Activated CD4-positive, alpha-beta memory T cell treated with anti-CD3 and anti-CD28 coated beads, Interleukin-2, amount 10 ng/mL, durations not matched to agents 7 days and 5 days (primary cell): ENCODE measurements at regions not wholly inside any gene's neighbourhood (a gene's known extent, or its start where the extent isn't known, plus 50 kb on each side); places are given as distances from the start of the nearest gene placed in this dataset.
"Not testable (repeated sequence)": the region's sequence is repeated elsewhere in the genome, so short reads cannot be mapped to it uniquely, and the experiment has no call there.

Experiments used
- CTCF ChIA-PET: fragments of 350-600 bp; sonication (Branson Sonifier 250); formaldehyde crosslinking; loops from one replicate; lab custom pipeline; 2021; ENCODE audit warnings: antibody characterized with exemption, inconsistent platforms; lab: Charles Lee
- POLR2A ChIA-PET: fragments of 350-600 bp; sonication (Branson Sonifier 250); formaldehyde crosslinking; loops from one replicate; lab custom pipeline; 2021; ENCODE audit warnings: antibody characterized with exemption; lab: Charles Lee
- DNase-seq: peaks from one replicate; pipeline ENCODE4 v3.0.0-alpha.2; 2020
- H3K27ac Mint-ChIP-seq: one replicate; pipeline ENCODE4 v1.8.0; 2021; ENCODE audit warnings: mild to moderate bottlenecking, mixed read lengths
- H3K27me3 Mint-ChIP-seq: one replicate; pipeline ENCODE4 v1.8.0; 2021; ENCODE audit warnings: mixed read lengths
- H3K36me3 Mint-ChIP-seq: one replicate; pipeline ENCODE4 v1.8.0; 2021; ENCODE audit warnings: low read depth, mixed read lengths
- H3K4me1 Mint-ChIP-seq: one replicate; pipeline ENCODE4 v1.8.0; 2021; ENCODE audit warnings: mixed read lengths
- H3K4me3 Mint-ChIP-seq: one replicate; pipeline ENCODE4 v1.8.0; 2021; ENCODE audit warnings: mild to moderate bottlenecking, mixed read lengths
- H3K9me3 Mint-ChIP-seq: one replicate; pipeline ENCODE4 v1.8.0; 2021; ENCODE audit warnings: mixed read lengths

DNA sequence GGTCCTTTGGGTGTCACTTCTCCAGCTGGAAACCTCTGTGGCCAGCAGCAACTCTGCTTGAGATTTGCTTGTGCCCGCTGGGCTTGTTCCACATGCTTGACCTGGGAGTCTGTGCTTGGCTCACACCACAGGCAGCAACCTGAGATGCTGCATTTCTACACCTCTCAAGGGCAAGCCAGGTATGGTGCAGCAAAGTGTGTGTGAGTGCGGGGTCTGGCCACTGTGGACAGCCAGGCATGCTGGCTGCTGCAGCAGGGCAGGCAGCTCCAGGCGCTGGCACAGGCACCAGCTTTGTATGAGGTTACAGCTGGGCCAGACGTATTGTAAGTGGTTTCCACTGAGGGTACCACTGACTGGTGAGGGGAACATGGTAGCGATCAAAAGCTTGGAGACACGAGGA lies 242.0 kb downstream of the PTGER3 start:
- H3K9me3 Mint-ChIP-seq, result peaks cover 2% of the 10 kb centered on the region
- POLR2A ChIA-PET, result no interaction called here
- no peak overlapping the region for H3K4me3 Mint-ChIP-seq
- H3K4me1 Mint-ChIP-seq, result no peaks in the 10 kb centered on the region
- DNase-seq, result no peak
- H3K27me3 Mint-ChIP-seq, result no peaks in the 10 kb centered on the region
- H3K36me3 Mint-ChIP-seq, result no peaks in the 10 kb centered on the region
- H3K27ac Mint-ChIP-seq, result no peak overlapping the region
- CTCF ChIA-PET, result no interaction called here

- Mint-ChIP-seq H3K27me3 (no peaks in the 10 kb centered on the region), H3K9me3 (peaks cover 2% of the 10 kb centered on the region), H3K27ac (no peak overlapping the region), H3K36me3 (no peaks in the 10 kb centered on the region), H3K4me1 (no peaks in the 10 kb centered on the region), H3K4me3 (no peak overlapping the region)
- POLR2A ChIA-PET, result no interaction called here
- CTCF ChIA-PET, result no interaction called here
- no peak for DNase-seq
Observed at GRCh38 chr1:70807088-70807664, 240.4 kb downstream of the PTGER3 start.

GRCh38 chr1:70809069-70809468 lies 238.5 kb downstream of the PTGER3 start:
- Mint-ChIP-seq H3K4me3 (no peak overlapping the region), H3K36me3 (no peaks in the 10 kb centered on the region), H3K9me3 (peaks cover 6% of the 10 kb centered on the region), H3K27ac (no peak overlapping the region), H3K27me3 (no peaks in the 10 kb centered on the region), H3K4me1 (no peaks in the 10 kb centered on the region)
- ChIA-PET POLR2A (no interaction called here), CTCF (no interaction called here)
- DNase-seq, result no peak

DNA sequence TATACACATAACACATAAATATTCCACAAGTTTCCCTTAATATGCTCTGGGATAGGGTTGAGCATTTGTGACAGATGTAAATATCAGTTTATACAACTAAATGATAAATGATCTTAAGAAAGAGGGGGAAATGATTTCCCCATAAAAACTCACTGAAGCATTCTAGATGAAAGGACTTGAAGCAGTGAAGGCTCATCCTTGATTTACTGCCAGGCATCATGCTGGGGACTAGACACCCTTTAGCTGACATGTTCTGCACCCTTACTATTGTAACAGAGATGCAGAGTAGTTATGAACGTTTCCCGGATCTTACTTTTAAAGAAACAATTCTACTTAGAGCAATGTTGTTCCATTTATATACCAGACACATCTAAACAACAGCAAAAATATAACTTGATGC lies 235.8 kb downstream of the PTGER3 start:
- CTCF ChIA-PET, result no interaction called here
- POLR2A ChIA-PET, result no interaction called here
- peaks cover 4% of the 10 kb centered on the region for H3K9me3 Mint-ChIP-seq
- H3K36me3 Mint-ChIP-seq, result no peaks in the 10 kb centered on the region
- no peaks in the 10 kb centered on the region for H3K27me3 Mint-ChIP-seq
- H3K27ac Mint-ChIP-seq, result no peak overlapping the region
- no peak for DNase-seq
- no peak overlapping the region for H3K4me3 Mint-ChIP-seq
- H3K4me1 Mint-ChIP-seq, result no peaks in the 10 kb centered on the region

- ChIA-PET CTCF (no interaction called here), POLR2A (no interaction called here)
- H3K9me3 Mint-ChIP-seq, result peaks cover 4% of the 10 kb centered on the region
- H3K27ac Mint-ChIP-seq, result no peak overlapping the region
- H3K36me3 Mint-ChIP-seq, result no peaks in the 10 kb centered on the region
- DNase-seq, result no peak
- no peaks in the 10 kb centered on the region for H3K4me1 Mint-ChIP-seq
- no peak overlapping the region for H3K4me3 Mint-ChIP-seq
- no peaks in the 10 kb centered on the region for H3K27me3 Mint-ChIP-seq
Observed at GRCh38 chr1:70812442-70813109, 235.0 kb downstream of the PTGER3 start.

DNA sequence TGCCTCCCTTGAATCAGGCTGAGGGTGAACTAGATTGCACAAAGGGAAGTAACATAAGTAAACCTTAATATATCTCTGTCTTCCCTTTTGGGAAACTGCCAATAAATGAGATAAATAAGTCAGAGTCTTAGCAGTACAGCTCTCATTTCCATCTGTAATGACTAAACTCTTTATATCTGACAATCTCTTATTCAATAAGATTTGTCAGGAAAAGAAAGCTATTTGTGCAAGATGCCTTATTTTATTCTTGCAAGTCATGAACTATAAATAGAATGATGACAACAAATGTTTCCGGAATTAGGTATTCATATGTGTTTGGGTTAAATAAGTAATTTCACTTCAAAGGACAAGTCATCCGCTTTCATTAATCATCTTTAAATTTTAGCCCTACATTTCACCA lies 229.2 kb downstream of the PTGER3 start:
- POLR2A ChIA-PET, result no interaction called here
- CTCF ChIA-PET, result interaction anchor here (1.0 kb wide), 1 partner anchor 133 kb away, joined by 3 read pairs; no protein-coding TSS in a partner anchor
- Mint-ChIP-seq H3K4me1 (no peaks in the 10 kb centered on the region), H3K4me3 (no peak overlapping the region), H3K27me3 (no peaks in the 10 kb centered on the region), H3K9me3 (peaks cover 2% of the 10 kb centered on the region), H3K27ac (no peak overlapping the region), H3K36me3 (no peaks in the 10 kb centered on the region)
- no peak for DNase-seq

DNA sequence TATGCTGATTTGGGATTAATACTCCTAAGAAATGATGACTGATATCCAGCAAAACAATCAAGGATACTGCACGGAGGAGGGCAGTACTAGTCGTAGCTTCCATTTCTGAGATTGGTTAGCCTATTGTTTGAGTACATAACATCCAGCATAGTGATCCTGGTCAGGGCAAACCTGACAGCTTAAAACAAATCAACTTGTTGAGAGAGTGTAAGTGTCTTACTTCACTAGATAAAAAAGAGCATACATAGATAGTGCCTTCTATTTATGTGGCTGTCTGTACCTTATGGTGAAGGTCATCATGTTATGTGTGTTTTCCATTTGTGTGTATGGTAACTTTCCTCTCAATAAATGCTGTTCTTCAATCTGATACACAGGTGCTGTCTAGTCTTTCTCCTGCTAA lies 228.4 kb downstream of the PTGER3 start:
- Mint-ChIP-seq H3K27ac (no peak overlapping the region), H3K9me3 (no peaks in the 10 kb centered on the region), H3K4me1 (no peaks in the 10 kb centered on the region), H3K36me3 (no peaks in the 10 kb centered on the region), H3K4me3 (no peak overlapping the region), H3K27me3 (no peaks in the 10 kb centered on the region)
- ChIA-PET CTCF (interaction anchor here (1.0 kb wide), 1 partner anchor 134 kb away, joined by 3 read pairs; no protein-coding TSS in a partner anchor), POLR2A (no interaction called here)
- DNase-seq, result no peak

DNA sequence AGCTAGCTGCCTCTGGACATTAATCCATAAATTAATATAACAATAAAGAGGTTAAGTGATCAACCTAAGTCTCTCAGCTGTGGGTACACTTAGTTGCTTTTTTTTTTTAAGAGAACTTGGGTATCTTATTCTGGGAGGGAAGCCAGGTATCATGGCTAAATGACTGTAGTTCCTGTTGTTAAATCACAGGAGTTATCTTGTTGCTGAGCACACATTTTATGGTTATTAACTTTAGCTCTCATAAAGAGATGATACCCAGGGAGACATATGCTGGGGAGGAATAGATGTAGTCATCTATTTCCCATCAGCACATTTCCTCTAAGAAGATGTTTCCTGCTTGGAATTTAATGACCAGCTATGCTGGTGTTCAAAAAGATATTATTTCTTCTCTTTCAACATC lies 227.8 kb downstream of the PTGER3 start:
- no peaks in the 10 kb centered on the region for H3K9me3 Mint-ChIP-seq
- no peak overlapping the region for H3K4me3 Mint-ChIP-seq
- POLR2A ChIA-PET, result no interaction called here
- no peaks in the 10 kb centered on the region for H3K4me1 Mint-ChIP-seq
- no peak overlapping the region for H3K27ac Mint-ChIP-seq
- CTCF ChIA-PET, result no interaction called here
- no peaks in the 10 kb centered on the region for H3K27me3 Mint-ChIP-seq
- no peak for DNase-seq
- no peaks in the 10 kb centered on the region for H3K36me3 Mint-ChIP-seq

- POLR2A ChIA-PET, result no interaction called here
- no peaks in the 10 kb centered on the region for H3K27me3 Mint-ChIP-seq
- no peak overlapping the region for H3K4me3 Mint-ChIP-seq
- no peak overlapping the region for H3K27ac Mint-ChIP-seq
- H3K9me3 Mint-ChIP-seq, result no peaks in the 10 kb centered on the region
- H3K4me1 Mint-ChIP-seq, result no peaks in the 10 kb centered on the region
- DNase-seq, result no peak
- CTCF ChIA-PET, result no interaction called here
- no peaks in the 10 kb centered on the region for H3K36me3 Mint-ChIP-seq
Observed at GRCh38 chr1:70820396-70820795, 227.2 kb downstream of the PTGER3 start.

DNA sequence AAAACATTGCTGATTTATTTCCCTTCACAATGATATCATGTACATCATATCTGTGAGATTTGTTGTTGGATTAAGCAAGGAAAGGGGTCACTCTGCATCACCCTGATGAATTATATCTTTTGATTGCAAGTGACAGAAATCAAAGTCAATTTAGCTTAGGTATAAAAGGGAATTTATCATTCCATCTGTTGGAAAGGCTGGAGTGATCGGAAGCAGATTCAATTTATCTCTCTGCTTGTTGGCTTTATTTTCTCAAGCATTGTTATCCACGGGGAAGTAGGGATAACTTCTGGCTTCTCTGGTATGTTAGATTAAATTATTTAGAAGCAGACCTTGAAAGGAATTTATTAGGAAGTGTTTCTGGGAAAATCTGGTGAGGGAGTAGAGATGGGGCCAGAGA lies 226.6 kb downstream of the PTGER3 start:
- POLR2A ChIA-PET, result no interaction called here
- CTCF ChIA-PET, result no interaction called here
- no peak for DNase-seq

GRCh38 chr1:70826428-70826827 lies 221.2 kb downstream of the PTGER3 start:
- no peaks in the 10 kb centered on the region for H3K36me3 Mint-ChIP-seq
- H3K27me3 Mint-ChIP-seq, result no peaks in the 10 kb centered on the region
- H3K27ac Mint-ChIP-seq, result no peak overlapping the region
- H3K4me1 Mint-ChIP-seq, result no peaks in the 10 kb centered on the region
- ChIA-PET POLR2A (no interaction called here), CTCF (no interaction called here)
- DNase-seq, result no peak
- peaks cover 3% of the 10 kb centered on the region for H3K9me3 Mint-ChIP-seq
- H3K4me3 Mint-ChIP-seq, result no peak overlapping the region

More for the DNA sequence above, 226.6 kb downstream of the PTGER3 start:
- Mint-ChIP-seq H3K4me1 (no peaks in the 10 kb centered on the region), H3K4me3 (no peak overlapping the region), H3K36me3 (no peaks in the 10 kb centered on the region), H3K27me3 (no peaks in the 10 kb centered on the region), H3K9me3 (no peaks in the 10 kb centered on the region), H3K27ac (no peak overlapping the region)

DNA sequence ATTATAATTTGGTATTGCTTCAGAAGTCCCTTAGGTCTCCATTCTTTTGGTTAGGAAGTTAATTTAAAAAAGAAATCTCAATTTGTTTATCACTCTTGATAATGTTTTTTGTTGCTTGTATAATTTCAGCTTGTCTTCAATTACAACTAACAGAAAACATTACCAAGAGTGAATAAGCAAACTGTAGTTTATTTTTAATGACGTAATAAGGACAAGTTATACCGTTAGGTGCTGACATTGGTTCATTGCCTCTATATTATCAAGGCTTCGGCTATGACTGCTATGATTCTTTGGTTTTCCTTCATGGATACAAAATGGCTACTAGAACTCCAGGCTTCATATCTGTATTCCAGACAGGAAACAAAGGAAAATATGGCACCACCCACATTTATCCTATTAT lies 220.6 kb downstream of the PTGER3 start:
- Mint-ChIP-seq H3K4me3 (no peak overlapping the region), H3K9me3 (peaks cover 3% of the 10 kb centered on the region), H3K4me1 (no peaks in the 10 kb centered on the region), H3K27ac (no peak overlapping the region), H3K27me3 (no peaks in the 10 kb centered on the region), H3K36me3 (no peaks in the 10 kb centered on the region)
- ChIA-PET CTCF (no interaction called here), POLR2A (no interaction called here)
- DNase-seq, result no peak

DNA sequence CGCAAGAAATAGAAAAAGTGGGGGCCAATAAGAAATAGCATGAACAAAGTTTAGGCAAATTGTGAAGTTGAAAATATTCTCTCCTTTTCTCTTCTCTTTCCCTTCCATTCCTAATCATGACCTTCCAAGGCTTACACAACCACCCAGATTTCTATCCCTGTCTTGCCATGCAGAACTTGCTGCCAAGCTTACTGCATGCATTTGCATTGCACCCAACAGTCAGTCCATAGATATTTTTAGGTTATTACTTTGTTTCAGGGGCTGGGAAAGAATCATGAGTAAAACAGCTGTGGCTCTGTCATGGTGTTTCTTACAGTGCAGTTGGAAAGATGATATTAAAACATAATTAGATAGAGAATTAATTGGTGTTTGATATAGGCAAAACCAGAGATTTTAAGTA lies 219.4 kb downstream of the PTGER3 start:
- POLR2A ChIA-PET, result no interaction called here
- no peaks in the 10 kb centered on the region for H3K27me3 Mint-ChIP-seq
- H3K4me3 Mint-ChIP-seq, result no peak overlapping the region
- H3K4me1 Mint-ChIP-seq, result no peaks in the 10 kb centered on the region
- no peaks in the 10 kb centered on the region for H3K36me3 Mint-ChIP-seq
- CTCF ChIA-PET, result no interaction called here
- H3K27ac Mint-ChIP-seq, result no peak overlapping the region
- DNase-seq, result no peak
- H3K9me3 Mint-ChIP-seq, result peaks cover 3% of the 10 kb centered on the region

GRCh38 chr1:70834365-70834764 lies 213.3 kb downstream of the PTGER3 start:
- H3K4me1 Mint-ChIP-seq, H3K4me3 Mint-ChIP-seq, CTCF ChIA-PET, H3K36me3 Mint-ChIP-seq, POLR2A ChIA-PET, H3K27ac Mint-ChIP-seq, DNase-seq, H3K9me3 Mint-ChIP-seq, H3K27me3 Mint-ChIP-seq: not testable (repeated sequence)
